Sigmoid colon (tissue), 4 donors: ENCODE measurements at regions not wholly inside any gene's neighbourhood (a gene's known extent, or its start where the extent isn't known, plus 50 kb on each side); places are given as distances from the start of the nearest gene placed in this dataset.

Source experiments
- POLR2A ChIP-seq, 2 donors: fragments of 450-650 bp; IDR thresholded peaks; one replicate each; pipeline ENCODE4 v1.6.1; 2016; ENCODE audit warnings: antibody characterized with exemption in 2 of 2, mild to moderate bottlenecking in 2 of 2, moderate library complexity in 2 of 2
- POLR2AphosphoS5 ChIP-seq, 4 donors: sonication (generic); formaldehyde crosslinking; IDR thresholded peaks; one replicate each; pipeline ENCODE4 v1.6.1; 2017; ENCODE audit warnings: antibody characterized with exemption in 4 of 4
- TF ChIP-seq, protein P1 (sequence below), 4 experiments: fragments of 450-650 bp in 3 of 4; fragments of 200-600 bp in 1 of 4; IDR thresholded peaks; one replicate each; pipeline ENCODE4 v1.5.1; 2016 to 2019; ENCODE audit warnings: antibody characterized with exemption in 4 of 4, mild to moderate bottlenecking in 3 of 4, moderate library complexity in 2 of 4

DNA sequence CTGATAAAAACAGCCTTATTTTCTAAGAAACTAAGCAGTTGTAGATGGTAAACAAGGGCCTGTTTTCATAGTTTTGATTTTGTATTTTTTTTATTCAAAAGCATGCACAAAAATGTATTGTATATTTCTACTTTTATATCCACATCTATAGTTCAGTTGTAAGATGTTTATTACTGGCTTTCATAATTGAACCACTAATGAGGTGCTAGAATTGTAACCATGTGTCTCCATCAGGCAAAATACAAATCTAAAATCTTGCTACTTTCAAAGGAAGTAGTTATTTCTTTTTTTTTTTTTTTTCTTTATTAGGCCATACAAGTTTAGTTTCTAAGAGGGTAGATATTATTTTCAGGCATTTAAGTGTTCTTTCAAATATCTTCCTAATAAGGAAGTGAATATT is 1755.0 kb downstream of the MAT2B start:
- TF ChIP-seq, protein P1, sequence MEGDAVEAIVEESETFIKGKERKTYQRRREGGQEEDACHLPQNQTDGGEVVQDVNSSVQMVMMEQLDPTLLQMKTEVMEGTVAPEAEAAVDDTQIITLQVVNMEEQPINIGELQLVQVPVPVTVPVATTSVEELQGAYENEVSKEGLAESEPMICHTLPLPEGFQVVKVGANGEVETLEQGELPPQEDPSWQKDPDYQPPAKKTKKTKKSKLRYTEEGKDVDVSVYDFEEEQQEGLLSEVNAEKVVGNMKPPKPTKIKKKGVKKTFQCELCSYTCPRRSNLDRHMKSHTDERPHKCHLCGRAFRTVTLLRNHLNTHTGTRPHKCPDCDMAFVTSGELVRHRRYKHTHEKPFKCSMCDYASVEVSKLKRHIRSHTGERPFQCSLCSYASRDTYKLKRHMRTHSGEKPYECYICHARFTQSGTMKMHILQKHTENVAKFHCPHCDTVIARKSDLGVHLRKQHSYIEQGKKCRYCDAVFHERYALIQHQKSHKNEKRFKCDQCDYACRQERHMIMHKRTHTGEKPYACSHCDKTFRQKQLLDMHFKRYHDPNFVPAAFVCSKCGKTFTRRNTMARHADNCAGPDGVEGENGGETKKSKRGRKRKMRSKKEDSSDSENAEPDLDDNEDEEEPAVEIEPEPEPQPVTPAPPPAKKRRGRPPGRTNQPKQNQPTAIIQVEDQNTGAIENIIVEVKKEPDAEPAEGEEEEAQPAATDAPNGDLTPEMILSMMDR (IDR thresholded peaks at IDR 0.05) = no peak
- TF ChIP-seq POLR2AphosphoS5 (IDR thresholded peaks at IDR 0.05) = no peak
- no peak for TF ChIP-seq POLR2A (IDR thresholded peaks at IDR 0.05)
